NCI-H146 treated with DMSO at 0.1 percent for 48 hours (cell line): ENCODE measurements at regions not wholly inside any gene's neighbourhood (a gene's known extent, or its start where the extent isn't known, plus 50 kb on each side); places are given as distances from the start of the nearest gene placed in this dataset.
"Not testable (repeated sequence)": the region's sequence is repeated elsewhere in the genome, so short reads cannot be mapped to it uniquely, and the experiment has no call there.

Source experiments
- DNase-seq: peaks from one replicate; lab custom pipeline; 2025; ENCODE audit not compliant: unreplicated experiment; lab: John Stamatoyannopoulos, UW

DNA sequence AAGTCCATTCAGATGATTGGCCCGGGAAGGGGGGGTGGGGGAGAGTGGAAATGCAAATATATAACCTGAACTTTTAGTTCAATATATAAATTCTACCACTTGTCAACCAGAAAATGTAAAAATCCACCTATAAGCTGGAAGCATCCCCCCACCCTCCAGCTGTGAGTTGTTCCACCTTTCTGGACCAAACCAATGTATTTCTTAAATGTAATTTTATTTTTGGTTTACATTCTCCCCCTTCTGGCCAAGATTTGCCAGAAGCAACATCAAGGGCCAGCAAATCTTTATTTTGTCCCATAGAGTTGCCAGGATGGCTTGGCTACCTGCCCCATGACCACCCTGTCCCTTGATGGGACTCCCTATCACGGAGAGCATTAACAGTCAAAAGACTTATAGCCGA lies 545.7 kb downstream of the TBL1XR1 start:
- no peak for DNase-seq

DNA sequence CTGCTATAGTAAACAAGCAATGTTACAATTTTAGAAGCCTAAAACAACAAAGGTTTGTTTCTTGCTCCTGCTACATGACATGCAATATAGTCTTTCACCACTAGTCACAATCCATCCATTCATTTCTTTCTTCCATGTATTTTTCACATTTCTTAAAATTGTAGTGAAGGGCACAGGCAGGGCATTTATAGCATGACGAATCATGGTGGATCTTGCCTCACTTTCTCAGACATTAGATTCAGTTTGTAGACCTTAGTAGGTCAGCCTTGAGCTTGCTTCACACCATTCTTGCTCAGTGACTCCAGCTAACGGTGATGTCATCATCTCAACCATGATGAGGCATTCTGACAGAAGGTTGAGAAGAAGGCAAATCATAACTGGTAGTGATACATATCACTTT lies 546.8 kb downstream of the TBL1XR1 start:
- no peak for DNase-seq

DNA sequence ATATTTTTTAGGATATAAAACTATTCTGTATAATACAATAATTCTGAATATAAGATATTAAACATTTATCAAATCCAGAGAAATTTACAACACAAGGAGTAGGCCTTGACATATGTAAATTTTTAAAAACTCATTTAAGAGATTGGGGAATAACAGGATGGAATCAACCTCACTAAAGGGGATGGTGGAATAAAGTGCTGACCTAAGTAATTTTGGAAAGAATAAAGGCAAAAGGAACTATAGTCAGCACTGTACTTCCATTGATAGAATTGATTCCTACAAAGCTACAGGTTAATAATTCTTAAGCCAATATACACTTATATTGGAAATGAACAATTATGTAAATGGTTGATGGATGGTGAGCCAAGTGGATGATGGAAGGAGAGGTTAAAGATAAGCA lies 549.3 kb downstream of the TBL1XR1 start:
- no peak for DNase-seq

DNA sequence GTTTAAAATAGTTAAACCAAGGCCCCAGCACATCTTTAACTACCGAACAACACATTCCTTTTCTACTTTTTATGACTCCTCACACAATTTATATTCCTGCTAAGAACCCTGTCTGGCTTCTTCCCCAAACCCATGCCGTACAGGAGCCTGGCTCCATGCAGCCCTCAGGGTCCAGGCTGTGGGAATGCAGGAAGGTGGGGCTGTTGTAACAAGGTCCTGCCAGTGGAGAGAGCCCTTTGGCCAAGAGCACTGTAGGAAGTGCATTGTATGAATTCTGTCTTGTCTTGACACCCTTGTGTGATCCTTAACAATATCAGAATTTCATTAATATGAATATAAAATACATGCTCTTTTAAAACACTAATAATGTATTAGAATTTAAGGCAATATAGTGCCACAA lies 563.8 kb downstream of the TBL1XR1 start:
- peak; percentile 54 for DNase-seq

DNA sequence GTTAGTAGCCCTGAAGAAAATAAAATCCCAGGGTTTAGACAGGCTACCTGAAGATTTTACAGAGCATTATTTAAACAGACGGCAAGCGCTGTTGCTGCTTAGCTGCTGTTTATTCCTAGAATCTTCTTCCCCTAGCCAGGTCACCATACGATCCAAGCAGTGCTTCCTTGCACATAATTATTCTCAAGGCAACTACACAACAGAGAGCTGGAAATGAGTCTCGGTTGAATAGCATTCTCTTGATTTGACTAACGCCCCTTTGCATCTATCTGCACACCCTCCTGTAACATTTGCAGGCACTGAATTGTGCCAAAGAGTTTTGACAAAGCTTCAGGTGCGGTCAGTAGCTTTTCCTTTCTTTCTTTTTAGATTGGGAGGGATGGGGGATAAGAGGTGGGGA lies 564.4 kb downstream of the TBL1XR1 start:
- no peak for DNase-seq

DNA sequence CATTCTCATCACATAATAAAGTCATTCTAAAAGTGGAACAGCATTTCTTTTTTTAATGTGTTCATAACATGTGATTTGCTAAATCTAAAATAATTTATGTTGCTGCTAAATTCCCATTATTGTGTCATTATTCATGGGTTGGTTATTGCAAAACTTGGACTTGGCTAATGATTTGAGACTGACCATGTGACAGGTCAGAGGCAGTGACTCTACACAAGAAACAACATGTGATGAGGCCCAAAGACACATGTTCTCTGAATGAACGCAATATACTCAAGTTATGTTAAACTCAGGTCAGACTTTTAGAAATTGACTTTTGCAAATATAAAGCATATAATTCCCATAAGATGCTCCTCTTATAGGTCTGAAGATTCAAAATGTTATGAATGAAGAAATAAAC lies 566.1 kb downstream of the TBL1XR1 start:
- DNase-seq: no peak

DNA sequence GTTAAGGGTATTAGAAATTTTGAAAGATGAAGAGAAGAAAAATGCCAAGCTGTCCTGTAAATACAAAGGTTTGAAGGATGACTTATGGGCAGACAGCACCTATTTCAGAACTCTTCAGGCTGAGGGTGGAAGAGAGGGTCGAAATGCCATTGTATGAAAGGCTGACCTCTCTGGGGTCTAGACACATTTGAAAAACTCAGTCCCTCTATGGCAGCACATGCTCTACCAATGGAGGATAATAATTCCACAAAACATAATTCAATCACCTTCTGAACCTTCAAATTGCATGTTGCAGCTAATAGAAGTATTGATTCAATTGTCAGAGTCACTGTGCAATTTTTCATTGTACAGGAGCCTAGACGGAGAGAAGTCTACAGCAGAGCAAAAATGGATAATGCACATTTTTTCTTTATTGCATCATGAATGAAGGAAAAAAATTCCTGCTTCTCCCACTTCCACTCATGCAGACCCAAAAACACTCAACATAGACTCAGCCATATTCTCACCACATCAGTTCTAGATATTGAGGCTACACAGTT lies 569.1 kb downstream of the TBL1XR1 start:
- no peak for DNase-seq

DNA sequence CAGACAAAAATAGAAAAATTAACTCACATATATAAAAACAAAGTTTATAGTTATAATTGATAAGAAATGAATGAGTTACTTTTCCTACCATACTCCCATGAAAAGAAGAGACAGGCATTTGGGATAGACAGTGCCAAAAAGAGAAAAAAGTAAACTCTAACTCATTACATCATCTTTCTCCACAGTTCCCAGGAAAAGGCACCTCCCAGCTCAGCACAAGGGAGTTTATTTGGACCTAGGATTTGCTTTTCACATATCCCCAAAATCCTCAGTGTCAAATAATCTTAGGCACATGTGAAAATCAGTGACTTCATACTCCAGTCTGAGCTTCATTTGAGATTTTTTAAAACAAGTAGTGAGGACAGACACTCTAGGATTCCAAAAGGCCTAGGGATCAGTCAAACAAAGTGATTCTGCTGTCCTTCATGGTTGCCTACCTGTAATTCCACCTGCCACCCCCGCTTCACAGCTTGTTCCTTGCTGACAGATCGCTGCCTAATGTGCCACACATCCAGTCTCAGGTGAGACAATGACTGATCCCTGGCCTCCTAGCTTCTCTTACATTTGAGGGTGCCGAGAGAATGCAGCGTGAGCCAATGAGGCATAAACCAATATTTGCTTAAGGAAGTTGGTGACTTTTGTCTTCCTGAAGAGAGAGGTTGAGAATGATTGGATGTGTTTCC lies 573.7 kb downstream of the TBL1XR1 start:
- no peak for DNase-seq

DNA sequence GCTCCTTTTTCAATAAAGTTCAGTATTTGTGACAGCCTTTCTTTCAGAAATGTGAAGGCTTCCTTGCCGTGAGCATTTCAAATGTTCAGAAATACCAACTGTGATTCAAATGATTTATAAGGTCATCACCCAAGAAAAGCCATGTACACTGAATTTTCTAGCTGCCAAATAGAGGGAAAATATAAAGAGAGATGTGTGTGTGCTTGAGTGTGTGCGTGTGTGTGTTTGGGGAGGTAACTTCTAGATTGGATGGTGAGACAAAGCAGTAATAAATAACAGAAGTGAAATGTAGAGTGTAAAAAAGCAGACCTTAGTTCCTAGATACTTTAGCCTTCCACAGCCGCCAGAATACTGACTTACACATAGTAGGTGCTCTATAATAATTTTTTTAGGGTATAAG lies 577.4 kb downstream of the TBL1XR1 start:
- DNase-seq: no peak

DNA sequence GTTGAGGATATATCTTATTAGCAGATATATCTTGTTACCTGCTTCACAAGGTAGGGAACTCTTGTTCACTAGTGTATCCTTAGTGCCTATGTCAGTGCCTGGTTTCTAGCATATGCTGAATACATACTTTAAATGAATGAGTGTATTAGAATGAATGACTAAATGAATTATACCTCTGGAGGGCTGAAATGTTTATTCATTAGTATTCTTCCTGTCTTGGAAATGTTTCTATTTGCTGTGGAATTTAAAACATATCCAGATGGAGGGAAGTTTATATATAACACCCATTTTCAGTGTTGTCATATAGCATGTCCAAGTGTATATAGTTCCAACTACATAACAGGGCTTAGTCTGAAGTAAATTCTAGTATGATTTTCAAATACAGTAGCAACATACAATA lies 581.5 kb downstream of the TBL1XR1 start:
- DNase-seq: no peak

DNA sequence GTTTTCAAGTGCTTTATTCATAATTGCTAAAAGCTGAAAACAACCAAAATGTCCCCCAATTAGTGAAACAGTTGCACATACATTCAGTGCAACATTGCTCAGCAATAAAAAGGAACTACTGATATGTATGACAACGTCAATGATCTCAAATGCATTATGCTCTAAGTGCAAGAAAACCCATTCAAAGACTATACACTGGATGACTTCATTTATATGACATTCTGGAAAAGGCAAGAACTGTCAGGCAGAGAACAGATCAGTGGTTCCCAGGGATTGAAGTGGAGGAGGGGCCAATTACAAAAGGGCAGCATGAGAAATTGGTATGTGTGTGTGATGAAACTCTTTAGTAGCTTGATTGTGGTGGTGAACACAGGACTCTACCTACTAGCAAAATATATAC lies 585.6 kb downstream of the TBL1XR1 start:
- DNase-seq: no peak

DNA sequence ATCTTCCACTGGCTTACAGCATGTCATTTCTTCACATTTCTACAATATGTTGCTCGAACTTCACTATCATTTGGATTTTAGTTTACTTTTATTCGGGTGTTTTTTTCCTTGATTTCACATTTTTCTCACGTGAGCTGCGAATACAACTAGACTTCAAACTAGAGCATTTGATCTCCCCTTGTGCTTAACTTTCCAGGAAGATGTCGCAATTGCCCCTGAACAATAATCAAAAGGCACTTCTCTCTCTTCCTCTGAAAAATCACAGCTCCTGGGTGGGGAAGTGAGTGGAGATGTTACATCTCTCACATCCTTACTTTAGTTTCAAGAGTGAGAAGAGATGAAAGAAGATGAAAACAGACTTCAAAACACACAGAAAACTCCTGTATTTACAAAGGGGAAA lies 587.9 kb downstream of the TBL1XR1 start:
- no peak for DNase-seq

DNA sequence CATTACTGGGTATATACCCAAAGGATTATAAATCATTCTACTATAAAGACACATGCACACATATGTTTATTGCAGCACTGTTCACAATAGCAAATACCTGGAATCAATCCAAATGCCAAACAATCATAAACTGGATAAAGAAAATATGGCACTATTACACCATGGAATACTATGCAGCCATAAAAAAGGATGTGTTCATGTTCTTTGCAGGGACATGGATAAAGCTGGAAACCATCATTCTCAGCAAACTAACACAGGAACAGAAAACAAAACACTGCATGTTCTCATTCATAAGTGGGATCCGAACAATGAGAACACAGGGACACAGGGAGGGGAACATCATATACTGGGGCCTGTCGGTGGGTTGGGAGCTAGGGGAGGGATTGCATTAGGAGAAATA lies 591.7 kb downstream of the TBL1XR1 start:
- not testable (repeated sequence) for DNase-seq

DNA sequence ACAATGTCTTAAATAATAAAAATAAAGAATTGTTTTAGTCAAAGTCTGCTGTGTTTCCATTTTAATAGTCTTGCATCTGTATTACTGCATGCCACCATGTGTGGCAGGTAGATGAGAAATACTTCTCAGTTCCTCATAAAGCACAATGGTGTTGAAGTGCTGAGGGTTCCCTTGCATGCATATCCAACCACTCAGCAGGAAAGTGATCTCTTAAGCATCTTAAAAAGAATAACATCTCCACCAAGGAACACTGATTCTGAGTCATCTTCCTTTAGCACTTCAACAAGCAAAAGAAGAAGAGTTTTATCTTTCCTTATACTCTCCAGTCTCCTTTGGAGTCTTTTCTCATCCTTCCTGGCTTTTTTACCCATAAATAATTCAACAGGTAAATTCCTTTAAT lies 602.0 kb downstream of the TBL1XR1 start:
- no peak for DNase-seq

DNA sequence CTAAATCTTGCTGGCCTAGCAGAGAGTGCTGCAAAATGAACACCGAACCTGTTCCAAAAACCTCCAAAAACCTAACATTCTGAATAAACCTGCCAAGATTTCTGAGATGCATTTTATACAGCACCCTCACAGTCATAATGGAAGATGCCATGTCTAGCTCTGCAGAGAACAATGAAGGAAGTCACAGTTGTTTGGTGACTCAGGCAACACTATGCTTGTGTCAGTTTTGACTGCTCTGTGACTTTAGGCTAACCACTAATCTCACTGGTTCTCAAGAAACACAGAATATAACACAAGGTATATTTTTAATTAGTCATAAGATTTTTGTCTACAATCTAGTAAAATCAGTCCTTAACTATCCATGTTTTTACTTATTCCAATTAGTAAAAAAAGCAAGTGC lies 606.6 kb downstream of the TBL1XR1 start:
- no peak for DNase-seq

DNA sequence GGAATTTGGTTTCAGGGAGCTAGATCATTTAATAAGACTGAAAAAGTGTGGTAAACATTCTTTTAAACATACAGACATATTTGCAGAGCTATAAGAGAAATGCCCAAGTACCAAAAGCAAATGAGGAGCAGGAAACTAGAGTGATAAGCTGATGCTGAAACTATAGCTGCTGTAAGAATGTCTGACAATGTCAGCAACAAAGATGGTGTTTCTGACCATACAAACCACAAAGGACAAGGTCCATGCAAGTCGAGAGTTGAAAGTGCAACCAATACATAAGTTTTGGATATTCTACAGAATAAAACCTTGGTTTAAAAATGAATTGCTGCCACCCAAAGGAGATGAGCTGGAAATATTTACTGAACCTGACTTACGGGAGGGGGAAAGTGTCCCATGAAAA lies 610.2 kb downstream of the TBL1XR1 start:
- no peak for DNase-seq

DNA sequence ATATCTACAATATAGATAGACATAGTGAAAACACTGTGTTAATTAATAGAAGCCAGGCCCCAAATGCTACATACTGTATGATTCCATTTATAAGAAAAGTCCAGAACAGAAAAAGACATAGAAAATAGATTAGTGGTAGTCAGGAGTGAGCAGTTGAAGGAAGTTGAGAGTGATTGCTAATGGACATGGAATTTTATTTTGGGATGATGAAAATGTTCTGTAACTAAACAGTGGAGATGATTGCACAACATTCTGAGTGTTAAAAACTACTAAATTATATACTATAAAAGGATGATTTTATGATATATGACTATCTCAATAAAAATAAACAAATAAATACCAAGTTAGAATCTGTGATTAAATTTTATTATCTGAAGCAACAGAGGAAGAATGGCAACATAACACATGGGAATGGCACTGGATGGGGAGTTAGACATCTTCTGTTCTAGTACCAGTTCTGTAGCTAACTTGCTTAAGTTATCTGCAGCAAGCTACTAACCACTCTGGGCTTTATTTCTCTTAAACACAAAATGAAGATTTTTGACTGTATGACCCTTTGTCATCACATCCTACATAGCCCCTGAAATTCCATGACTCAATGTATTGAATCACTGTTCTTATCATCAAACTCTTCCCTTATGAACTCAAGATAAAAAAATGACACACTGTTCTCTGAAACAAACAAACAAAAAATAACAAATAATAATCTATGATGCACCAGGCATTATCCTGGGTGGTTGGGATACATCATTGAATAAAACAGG lies 612.7 kb downstream of the TBL1XR1 start:
- DNase-seq: no peak

DNA sequence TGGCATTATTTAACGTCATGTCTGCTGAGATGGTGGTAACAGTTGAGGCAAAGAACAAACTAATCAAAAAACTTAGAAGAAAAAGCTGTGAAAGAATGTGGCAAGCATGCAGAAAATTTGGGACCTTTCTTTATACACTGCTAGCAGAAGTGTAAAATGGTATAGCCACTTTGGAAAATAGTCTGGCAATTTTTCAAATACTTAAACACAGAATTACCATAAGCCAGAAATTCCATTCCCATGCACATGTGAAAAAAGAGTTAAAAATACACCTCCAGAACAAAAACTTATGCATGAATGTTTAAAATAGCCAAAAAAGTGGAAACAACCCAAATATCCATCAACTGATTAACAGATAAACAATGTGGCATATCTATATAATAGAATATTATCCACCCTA lies 613.3 kb downstream of the TBL1XR1 start:
- no peak for DNase-seq

DNA sequence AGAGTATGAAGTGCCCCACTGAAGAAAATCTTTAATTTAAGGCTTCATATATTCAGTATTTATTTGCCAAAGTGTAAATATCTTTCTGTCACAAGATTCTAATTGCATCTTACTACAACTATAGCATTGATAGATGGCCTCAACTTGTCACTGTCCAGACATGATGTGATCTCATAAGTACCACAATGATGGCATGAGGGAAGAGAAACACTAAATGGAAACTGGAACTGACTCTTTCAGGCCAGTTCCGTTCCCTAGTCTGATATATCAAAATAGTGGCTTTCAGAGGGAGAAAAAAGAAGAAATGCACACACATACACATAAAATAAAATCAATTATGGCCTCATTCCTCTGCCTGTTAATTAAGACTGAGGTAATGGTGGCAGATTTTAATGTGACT lies 615.7 kb downstream of the TBL1XR1 start:
- no peak for DNase-seq

DNA sequence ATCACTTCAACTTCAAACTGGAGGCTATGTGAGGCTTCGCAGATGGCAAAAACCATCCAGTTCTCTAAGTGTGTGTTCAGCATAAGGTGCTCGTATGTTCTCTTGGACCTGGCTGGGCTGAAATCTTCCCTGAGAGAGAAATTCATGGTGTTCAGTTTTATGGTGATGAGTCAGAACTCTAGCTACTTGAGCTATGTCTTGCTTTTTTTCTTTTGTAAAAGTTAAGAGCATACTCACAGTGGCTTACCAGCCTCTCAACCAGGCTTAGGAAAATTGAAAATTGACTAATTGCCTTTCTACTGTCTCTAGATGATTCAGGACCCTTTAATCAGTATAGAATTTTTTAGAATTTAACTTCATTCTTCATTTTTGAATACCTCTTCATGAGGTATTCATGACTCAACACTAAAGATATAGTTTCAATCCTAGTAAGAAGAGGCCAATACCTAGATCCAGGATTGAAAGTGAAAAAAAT lies 617.5 kb downstream of the TBL1XR1 start:
- no peak for DNase-seq

DNA sequence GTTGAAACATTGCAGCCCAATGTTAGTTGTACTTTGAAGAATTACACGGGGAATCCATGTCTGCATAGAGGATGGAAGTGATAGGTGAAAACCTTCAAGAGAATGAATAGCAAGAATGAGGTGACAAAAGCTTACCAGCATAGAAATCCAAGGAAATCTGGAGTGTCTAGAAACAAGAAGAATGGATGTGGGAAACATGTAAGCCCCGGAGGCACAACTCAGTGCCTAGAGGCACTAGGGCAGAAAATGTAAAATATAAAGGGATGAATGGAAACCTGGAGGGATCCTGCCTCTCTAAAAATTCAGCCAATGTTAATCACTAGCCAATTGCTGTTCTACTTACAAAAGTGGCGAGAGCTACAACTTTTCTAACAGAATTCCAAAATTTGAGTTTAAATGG lies 619.0 kb downstream of the TBL1XR1 start:
- no peak for DNase-seq

DNA sequence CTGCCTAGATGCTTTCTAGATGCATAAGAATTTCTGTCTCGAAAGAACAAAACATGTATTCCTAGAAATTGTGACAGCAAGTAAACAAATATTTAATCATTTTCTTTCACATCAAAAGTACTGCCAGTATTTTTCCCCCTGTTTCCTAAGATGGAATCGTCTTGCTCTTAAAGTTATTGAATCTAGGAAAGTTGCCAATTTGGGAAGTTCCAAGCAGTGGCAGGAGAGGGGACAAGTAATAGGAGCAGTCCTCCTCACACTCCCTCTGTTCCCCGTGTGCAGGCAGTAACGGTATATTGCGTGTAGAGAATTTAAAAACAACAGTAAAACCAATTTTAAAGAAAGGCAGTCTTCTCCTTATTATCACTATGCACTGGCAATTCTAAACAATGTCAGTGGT lies 619.8 kb downstream of the TBL1XR1 start:
- DNase-seq: no peak
